ENCODE measurements at regions not wholly inside any gene's neighbourhood (a gene's known extent, or its start where the extent isn't known, plus 50 kb on each side); places are given as distances from the start of the nearest gene placed in this dataset.

DNA sequence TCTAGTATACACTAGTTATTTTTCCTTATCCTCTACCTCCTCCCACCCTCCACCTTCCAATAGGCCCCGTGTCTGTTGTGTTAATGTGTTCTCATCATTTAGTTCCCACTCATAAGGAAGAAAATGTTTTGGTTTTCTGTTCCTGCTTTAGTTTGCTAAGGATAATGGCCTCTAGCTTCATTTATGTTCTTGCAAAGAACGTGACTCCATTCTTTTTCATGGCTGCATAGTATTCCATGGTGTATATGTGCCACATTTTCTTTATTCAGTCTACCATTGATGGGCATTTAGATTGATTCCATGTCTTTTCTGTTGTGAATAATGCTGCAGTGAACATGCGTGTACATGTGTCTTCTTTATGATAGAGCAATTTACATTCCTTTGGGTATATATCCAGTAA is 146.5 kb upstream of the GAS1 start:
- no peak for DNase-seq (ENCODE audit: extremely low spot score, unreplicated experiment)
- Mint-ChIP-seq H3K36me3 (ENCODE audit: unreplicated experiment) (no peaks in the 10 kb centered on the region), H3K27ac (ENCODE audit: unreplicated experiment) (no peak overlapping the region), H3K4me3 (ENCODE audit: unreplicated experiment) (no peak overlapping the region), H3K27me3 (ENCODE audit: unreplicated experiment) (no peaks in the 10 kb centered on the region), H3K9me3 (ENCODE audit: unreplicated experiment) (peaks cover 5% of the 10 kb centered on the region), H3K4me1 (ENCODE audit: unreplicated experiment) (peaks cover 20% of the 10 kb centered on the region)
- TF ChIP-seq CTCF (IDR thresholded peaks at IDR 0.05) = no peak

- Mint-ChIP-seq H3K36me3 (ENCODE audit: unreplicated experiment) (no peaks in the 10 kb centered on the region), H3K9me3 (ENCODE audit: unreplicated experiment) (peaks cover 5% of the 10 kb centered on the region), H3K27ac (ENCODE audit: unreplicated experiment) (no peak overlapping the region), H3K4me3 (ENCODE audit: unreplicated experiment) (no peak overlapping the region), H3K27me3 (ENCODE audit: unreplicated experiment) (no peaks in the 10 kb centered on the region), H3K4me1 (ENCODE audit: unreplicated experiment) (peaks cover 13% of the 10 kb centered on the region)
- no peak for DNase-seq (ENCODE audit: extremely low spot score, unreplicated experiment)
- no peak for TF ChIP-seq CTCF (IDR thresholded peaks at IDR 0.05)
Measured at GRCh38 chr9:87095951-87096350, 148.6 kb upstream of the GAS1 start.

DNA sequence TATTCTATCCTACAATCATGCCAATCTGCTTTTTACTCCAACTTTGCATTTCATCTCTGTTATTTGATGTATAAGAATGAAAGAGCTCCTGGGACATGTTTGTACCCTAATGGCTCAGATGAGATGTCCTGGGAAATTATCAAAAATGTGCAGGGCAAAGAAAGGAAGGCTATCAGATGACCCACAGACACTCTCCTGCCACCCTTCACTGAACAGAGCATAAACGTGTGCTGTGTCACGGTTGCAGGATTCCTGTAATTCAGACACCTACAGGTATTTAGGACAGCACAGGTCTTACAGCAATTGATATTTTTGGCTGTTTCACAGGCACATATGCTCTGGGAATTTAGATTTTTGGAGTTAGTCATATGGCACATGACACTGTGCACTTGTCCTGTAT is 149.2 kb upstream of the GAS1 start:
- peaks cover 12% of the 10 kb centered on the region for H3K4me1 Mint-ChIP-seq (ENCODE audit: unreplicated experiment)
- H3K9me3 Mint-ChIP-seq (ENCODE audit: unreplicated experiment) = peaks cover 5% of the 10 kb centered on the region
- no peaks in the 10 kb centered on the region for H3K36me3 Mint-ChIP-seq (ENCODE audit: unreplicated experiment)
- H3K27ac Mint-ChIP-seq (ENCODE audit: unreplicated experiment) = no peak overlapping the region
- H3K4me3 Mint-ChIP-seq (ENCODE audit: unreplicated experiment) = no peak overlapping the region
- TF ChIP-seq CTCF (IDR thresholded peaks at IDR 0.05) = no peak
- H3K27me3 Mint-ChIP-seq (ENCODE audit: unreplicated experiment) = no peaks in the 10 kb centered on the region
- no peak for DNase-seq (ENCODE audit: extremely low spot score, unreplicated experiment)

DNA sequence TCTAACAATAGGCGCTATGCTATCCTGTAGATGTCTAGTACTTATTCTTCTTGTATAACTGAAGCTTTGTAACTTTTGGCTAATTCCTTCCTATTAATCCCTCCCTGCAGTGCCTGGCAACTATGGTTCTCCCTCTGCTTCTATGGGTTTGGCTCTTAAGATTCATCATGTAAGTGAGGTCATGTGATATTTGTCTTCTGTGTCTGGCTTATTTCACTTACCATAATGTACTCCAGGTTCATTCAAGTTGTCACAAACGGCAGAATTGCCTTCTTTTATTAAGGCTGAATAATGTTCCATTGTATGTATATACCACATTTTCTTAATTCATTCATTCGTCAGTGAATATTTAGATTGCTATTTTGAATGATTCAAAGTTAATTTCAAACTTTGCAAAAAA is 149.9 kb upstream of the GAS1 start:
- Mint-ChIP-seq H3K9me3 (ENCODE audit: unreplicated experiment) (peaks cover 5% of the 10 kb centered on the region), H3K27ac (ENCODE audit: unreplicated experiment) (no peak overlapping the region)

GRCh38 chr9:87099407-87099806 is 152.1 kb upstream of the GAS1 start:
- no peak for TF ChIP-seq CTCF (IDR thresholded peaks at IDR 0.05)
- Mint-ChIP-seq H3K36me3 (ENCODE audit: unreplicated experiment) (peaks cover 2% of the 10 kb centered on the region), H3K4me1 (ENCODE audit: unreplicated experiment) (peaks cover 12% of the 10 kb centered on the region), H3K4me3 (ENCODE audit: unreplicated experiment) (no peak overlapping the region), H3K27ac (ENCODE audit: unreplicated experiment) (no peak overlapping the region), H3K9me3 (ENCODE audit: unreplicated experiment) (no peaks in the 10 kb centered on the region), H3K27me3 (ENCODE audit: unreplicated experiment) (no peaks in the 10 kb centered on the region)
- DNase-seq (ENCODE audit: extremely low spot score, unreplicated experiment) = no peak

More for the DNA sequence above, 149.9 kb upstream of the GAS1 start:
- no peaks in the 10 kb centered on the region for H3K27me3 Mint-ChIP-seq (ENCODE audit: unreplicated experiment)
- no peak for DNase-seq (ENCODE audit: extremely low spot score, unreplicated experiment)
- no peaks in the 10 kb centered on the region for H3K36me3 Mint-ChIP-seq (ENCODE audit: unreplicated experiment)
- H3K4me3 Mint-ChIP-seq (ENCODE audit: unreplicated experiment) = no peak overlapping the region
- H3K4me1 Mint-ChIP-seq (ENCODE audit: unreplicated experiment) = peaks cover 12% of the 10 kb centered on the region
- no peak for TF ChIP-seq CTCF (IDR thresholded peaks at IDR 0.05)
